PFSK-1 (cell line): ENCODE measurements at regions not wholly inside any gene's neighbourhood (a gene's known extent, or its start where the extent isn't known, plus 50 kb on each side); places are given as distances from the start of the nearest gene placed in this dataset.

Experiments used
- FOXP2 ChIP-seq: optimal IDR thresholded peaks from 2 replicates; pipeline ENCODE3; 2011; ENCODE audit warnings: borderline replicate concordance, control low read depth, inconsistent platforms; ENCODE audit not compliant: insufficient read depth; ENCODE audit errors: extremely low read length, extremely low read depth
- POLR2AphosphoS5 ChIP-seq: IDR thresholded peaks from 2 replicates; pipeline ENCODE4 v1.6.1; 2012; ENCODE audit warnings: low read depth, mild to moderate bottlenecking, control low read depth, low read length, moderate library complexity
- REST ChIP-seq, 2 experiments: IDR thresholded peaks; 2 replicates each; pipeline versions ENCODE4 v1.6.1 to v1.8.0; 2011 to 2012; ENCODE audit warnings: low read depth in 2 of 2, low read length in 2 of 2, control low read depth in 1 of 2, inconsistent platforms in 1 of 2, mild to moderate bottlenecking in 1 of 2, moderate library complexity in 1 of 2; ENCODE audit not compliant: insufficient read depth in 1 of 2
- SIN3A ChIP-seq: IDR thresholded peaks from 2 replicates; pipeline ENCODE4 v1.6.1; 2012; ENCODE audit warnings: mild to moderate bottlenecking, low read length, moderate library complexity, borderline replicate concordance; ENCODE audit not compliant: insufficient read depth
- TAF1 ChIP-seq: IDR thresholded peaks from 2 replicates; pipeline ENCODE4 v1.6.1; 2012; ENCODE audit warnings: low read length, control low read depth, borderline replicate concordance; ENCODE audit not compliant: insufficient read depth

GRCh38 chr5:164482351-164482750, 976.9 kb downstream of the MAT2B start:
- TF ChIP-seq FOXP2 (no peak), POLR2AphosphoS5 (no peak), TAF1 (no peak), SIN3A (no peak), REST (IDR thresholded peaks at IDR 0.05; ENCODE audit: insufficient read depth in 1 of 2, low read depth in 2 of 2, low read length in 2 of 2) (no peak)

GRCh38 chr5:164484948-164485347, 979.5 kb downstream of the MAT2B start:
- TF ChIP-seq POLR2AphosphoS5 (no peak), TAF1 (no peak), FOXP2 (no peak), REST (IDR thresholded peaks at IDR 0.05; ENCODE audit: insufficient read depth in 1 of 2, low read depth in 2 of 2, low read length in 2 of 2) (no peak), SIN3A (no peak)

- TF ChIP-seq FOXP2: no peak
- TF ChIP-seq TAF1: no peak
- no peak for TF ChIP-seq SIN3A
- TF ChIP-seq POLR2AphosphoS5: no peak
- no peak for TF ChIP-seq REST (IDR thresholded peaks at IDR 0.05; ENCODE audit: insufficient read depth in 1 of 2, low read depth in 2 of 2, low read length in 2 of 2)
Observed at GRCh38 chr5:164487939-164488338, 982.5 kb downstream of the MAT2B start.

- TF ChIP-seq SIN3A (no peak), TAF1 (no peak), REST (IDR thresholded peaks at IDR 0.05; ENCODE audit: insufficient read depth in 1 of 2, low read depth in 2 of 2, low read length in 2 of 2) (no peak), POLR2AphosphoS5 (no peak), FOXP2 (no peak)
Observed at GRCh38 chr5:164497311-164498064, 992.1 kb downstream of the MAT2B start.

- TF ChIP-seq TAF1 (no peak), POLR2AphosphoS5 (no peak), FOXP2 (no peak), SIN3A (no peak), REST (IDR thresholded peaks at IDR 0.05; ENCODE audit: insufficient read depth in 1 of 2, low read depth in 2 of 2, low read length in 2 of 2) (no peak)
Observed at GRCh38 chr5:164498438-164498837, 993.0 kb downstream of the MAT2B start.
